ENCODE measurements at regions not wholly inside any gene's neighbourhood (a gene's known extent, or its start where the extent isn't known, plus 50 kb on each side); places are given as distances from the start of the nearest gene placed in this dataset.

- no peak for DNase-seq
These were observed 53.4 kb downstream of the RPLP1 start for GRCh38 chr15:69505956-69506556.

GRCh38 chr15:69508659-69509058 is 56.0 kb downstream of the RPLP1 start:
- no peak for DNase-seq

- DNase-seq = no peak
These were observed 56.5 kb downstream of the RPLP1 start for GRCh38 chr15:69509131-69509530.

- DNase-seq = no peak
These were observed 57.9 kb downstream of the RPLP1 start for GRCh38 chr15:69510556-69510955.

- DNase-seq = no peak
These were observed 58.4 kb downstream of the RPLP1 start for GRCh38 chr15:69511015-69511414.

GRCh38 chr15:69511716-69512340 is 59.2 kb downstream of the RPLP1 start:
- DNase-seq = no peak

- no peak for DNase-seq
These were observed 60.9 kb downstream of the RPLP1 start for GRCh38 chr15:69513450-69513960.

GRCh38 chr15:69513986-69514385 is 61.4 kb downstream of the RPLP1 start:
- no peak for DNase-seq

GRCh38 chr15:69515508-69515907 is 62.9 kb downstream of the RPLP1 start:
- no peak for DNase-seq

- no peak for DNase-seq
These were observed 63.3 kb downstream of the RPLP1 start for GRCh38 chr15:69515926-69516325.

- DNase-seq = no peak
These were observed 64.4 kb downstream of the RPLP1 start for GRCh38 chr15:69517052-69517451.

- no peak for DNase-seq
These were observed 66.2 kb downstream of the RPLP1 start for GRCh38 chr15:69518806-69519205.

- no peak for DNase-seq
These were observed 67.4 kb downstream of the RPLP1 start for GRCh38 chr15:69520067-69520466.

- DNase-seq = no peak
These were observed 69.7 kb downstream of the RPLP1 start for GRCh38 chr15:69522361-69522760.

GRCh38 chr15:69523010-69524001 is 70.7 kb downstream of the RPLP1 start:
- peak; percentile 95 for DNase-seq

GRCh38 chr15:69524296-69524695 is 71.7 kb downstream of the RPLP1 start:
- DNase-seq = no peak

- no peak for DNase-seq
These were observed 72.2 kb downstream of the RPLP1 start for GRCh38 chr15:69524814-69525213.

- DNase-seq = no peak
These were observed 72.9 kb downstream of the RPLP1 start for GRCh38 chr15:69525543-69525942.

GRCh38 chr15:69526081-69527061 is 73.8 kb downstream of the RPLP1 start:
- DNase-seq = peak; percentile 89

- no peak for DNase-seq
These were observed 76.5 kb downstream of the RPLP1 start for GRCh38 chr15:69529141-69529540.

- DNase-seq = no peak
These were observed 77.5 kb downstream of the RPLP1 start for GRCh38 chr15:69529961-69530633.
